SK-N-SH treated with all-trans-retinoic acid at 6 μM for 48 hours (cell line): ENCODE measurements at regions not wholly inside any gene's neighbourhood (a gene's known extent, or its start where the extent isn't known, plus 50 kb on each side); places are given as distances from the start of the nearest gene placed in this dataset.

ENCODE experiments used
- ATAC-seq: fragments of 200-7000 bp; cut with Tn5 transposase; 3 replicates; pipeline ENCODE4 v1.9.1; 2020; ENCODE audit warnings: mild to moderate bottlenecking, moderate library complexity
- ARNTL ChIP-seq: fragments of 450-650 bp; formaldehyde crosslinking; IDR thresholded peaks from 2 replicates; pipeline ENCODE4 v1.5.0; 2020; ENCODE audit warnings: low read depth, mild to moderate bottlenecking, moderate library complexity, borderline replicate concordance
- BACH2 ChIP-seq: fragments of 250-450 bp; sonication (Bioruptor Pico); IDR thresholded peaks from 2 replicates; pipeline ENCODE4 v1.9.0; 2021; ENCODE audit warnings: mild to moderate bottlenecking, borderline replicate concordance
- CSDC2 ChIP-seq: fragments of 250-450 bp; sonication (Bioruptor Pico); IDR thresholded peaks from 2 replicates; pipeline ENCODE4 v1.5.0; 2020; ENCODE audit warnings: mild to moderate bottlenecking, moderate library complexity
- ESRRG ChIP-seq: fragments of 250-450 bp; sonication (Bioruptor Pico); IDR thresholded peaks from 2 replicates; pipeline ENCODE4 v1.6.1; 2021; ENCODE audit warnings: mild to moderate bottlenecking
- GLIS3 ChIP-seq: fragments of 250-450 bp; sonication (Bioruptor Pico); IDR thresholded peaks from 2 replicates; pipeline ENCODE4 v1.5.0; 2020; ENCODE audit warnings: mild to moderate bottlenecking, moderate library complexity
- ISL1 ChIP-seq: fragments of 250-450 bp; sonication (Bioruptor Pico); IDR thresholded peaks from 2 replicates; pipeline ENCODE4 v2.1.2; 2022; ENCODE audit warnings: mild to moderate bottlenecking, moderate library complexity
- OSR1 ChIP-seq: fragments of 250-450 bp; sonication (Bioruptor Pico); IDR thresholded peaks from 2 replicates; pipeline ENCODE4 v1.8.0; 2022; ENCODE audit warnings: moderate library complexity, mild to moderate bottlenecking, inconsistent platforms
- PPARA ChIP-seq: fragments of 250-450 bp; sonication (Bioruptor Pico); IDR thresholded peaks from 2 replicates; pipeline ENCODE4 v1.5.0; 2020; ENCODE audit warnings: mild to moderate bottlenecking, borderline replicate concordance
- RARB ChIP-seq: fragments of 250-450 bp; sonication (Bioruptor Pico); IDR thresholded peaks from 2 replicates; pipeline ENCODE4 v1.8.0; 2021; ENCODE audit warnings: mild to moderate bottlenecking, moderate library complexity
- TCF4 ChIP-seq: fragments of 250-450 bp; sonication (Bioruptor Pico); IDR thresholded peaks from 2 replicates; pipeline ENCODE4 v1.8.0; 2021; ENCODE audit warnings: mild to moderate bottlenecking, moderate library complexity, borderline replicate concordance
- TOX ChIP-seq: fragments of 250-450 bp; sonication (Bioruptor Pico); IDR thresholded peaks from 2 replicates; pipeline ENCODE4 v1.8.0; 2021; ENCODE audit warnings: mild to moderate bottlenecking, moderate library complexity, borderline replicate concordance
- ZC3H10 ChIP-seq: fragments of 250-450 bp; sonication (Bioruptor Pico); IDR thresholded peaks from 2 replicates; pipeline ENCODE4 v1.5.1; 2021; ENCODE audit warnings: mild to moderate bottlenecking, moderate library complexity
- ZFP3 ChIP-seq: fragments of 250-450 bp; sonication (Bioruptor Pico); IDR thresholded peaks from 2 replicates; pipeline ENCODE4 v1.5.0; 2020; ENCODE audit warnings: mild to moderate bottlenecking, moderate library complexity
- ZFP30 ChIP-seq: fragments of 450-650 bp; formaldehyde crosslinking; IDR thresholded peaks from 2 replicates; pipeline ENCODE4 v1.5.0; 2022; ENCODE audit warnings: mild to moderate bottlenecking, moderate library complexity
- ZNF70 ChIP-seq: fragments of 450-650 bp; formaldehyde crosslinking; IDR thresholded peaks from 2 replicates; pipeline ENCODE4 v1.5.0; 2020; ENCODE audit warnings: mild to moderate bottlenecking, moderate library complexity
- ZNF8 ChIP-seq: fragments of 450-650 bp; formaldehyde crosslinking; IDR thresholded peaks from 2 replicates; pipeline ENCODE4 v1.5.0; 2020; ENCODE audit warnings: mild to moderate bottlenecking, moderate library complexity
- TF ChIP-seq, protein P1 (sequence below): fragments of 250-450 bp; sonication (Bioruptor Pico); IDR thresholded peaks from 2 replicates; pipeline ENCODE4 v1.5.1; 2020; ENCODE audit warnings: low read depth, mild to moderate bottlenecking, moderate library complexity
- TF ChIP-seq, protein P2 (sequence below): fragments of 250-450 bp; sonication (Bioruptor Pico); IDR thresholded peaks from 2 replicates; pipeline ENCODE4 v1.8.0; 2020; ENCODE audit warnings: mild to moderate bottlenecking, moderate library complexity, borderline replicate concordance
- TF ChIP-seq, protein P3 (sequence below): fragments of 250-450 bp; sonication (Bioruptor Pico); IDR thresholded peaks from 2 replicates; pipeline ENCODE4 v1.5.0; 2020; ENCODE audit warnings: mild to moderate bottlenecking, moderate library complexity
- TF ChIP-seq, protein P4 (sequence below): fragments of 250-450 bp; sonication (Bioruptor Pico); IDR thresholded peaks from 2 replicates; pipeline ENCODE4 v1.5.1; 2021; ENCODE audit warnings: mild to moderate bottlenecking, moderate library complexity
- TF ChIP-seq, protein P5 (sequence below): fragments of 250-450 bp; sonication (Bioruptor Pico); IDR thresholded peaks from 2 replicates; pipeline ENCODE4 v1.8.0; 2021; ENCODE audit warnings: low read depth, mild to moderate bottlenecking, moderate library complexity, borderline replicate concordance

DNA sequence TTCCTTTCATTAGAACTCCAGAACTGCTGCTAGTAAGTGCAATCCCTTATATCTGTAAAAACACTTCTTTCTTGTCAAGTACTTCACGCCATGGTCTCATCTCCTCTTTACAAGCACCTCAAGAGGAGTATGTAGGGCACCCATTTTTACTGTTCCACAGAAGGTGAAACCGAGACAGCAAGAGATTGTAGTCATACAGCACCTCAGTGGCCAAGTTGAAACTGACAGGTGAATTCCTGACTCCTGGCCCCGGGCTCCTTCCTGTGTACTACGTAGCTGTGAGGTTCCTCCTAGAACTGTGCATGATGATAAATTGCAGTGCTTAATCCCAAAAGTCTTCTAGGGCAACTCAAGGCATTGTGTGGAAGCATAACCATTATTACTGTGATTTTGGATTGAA, 131.5 kb upstream of the MEIS1 start (continued):
- TF ChIP-seq, protein P1, sequence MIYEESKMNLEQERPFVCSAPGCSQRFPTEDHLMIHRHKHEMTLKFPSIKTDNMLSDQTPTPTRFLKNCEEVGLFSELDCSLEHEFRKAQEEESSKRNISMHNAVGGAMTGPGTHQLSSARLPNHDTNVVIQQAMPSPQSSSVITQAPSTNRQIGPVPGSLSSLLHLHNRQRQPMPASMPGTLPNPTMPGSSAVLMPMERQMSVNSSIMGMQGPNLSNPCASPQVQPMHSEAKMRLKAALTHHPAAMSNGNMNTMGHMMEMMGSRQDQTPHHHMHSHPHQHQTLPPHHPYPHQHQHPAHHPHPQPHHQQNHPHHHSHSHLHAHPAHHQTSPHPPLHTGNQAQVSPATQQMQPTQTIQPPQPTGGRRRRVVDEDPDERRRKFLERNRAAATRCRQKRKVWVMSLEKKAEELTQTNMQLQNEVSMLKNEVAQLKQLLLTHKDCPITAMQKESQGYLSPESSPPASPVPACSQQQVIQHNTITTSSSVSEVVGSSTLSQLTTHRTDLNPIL (CRISPR knock-in tag): no peak
- TF ChIP-seq ZFP30 (no peak), ESRRG (CRISPR knock-in tag) (no peak)

DNA sequence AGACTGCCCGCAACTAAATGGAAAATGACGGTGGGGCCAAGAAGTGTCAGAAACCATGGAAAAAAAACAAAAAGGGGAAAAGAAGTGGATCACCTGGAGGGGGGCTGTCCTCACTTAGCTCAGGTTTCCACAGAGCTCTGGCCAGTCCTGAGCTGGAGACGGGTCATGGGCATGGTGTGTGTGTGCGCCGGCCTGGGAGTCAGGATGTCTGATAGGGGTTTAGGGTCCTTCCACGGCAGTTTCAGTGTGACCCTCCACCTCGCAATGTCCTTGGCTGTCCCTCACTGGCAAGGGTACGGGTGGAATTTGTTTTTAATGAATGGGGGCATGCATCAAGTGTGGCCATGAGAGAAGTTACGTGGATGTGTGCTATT, 133.2 kb upstream of the MEIS1 start:
- TF ChIP-seq ESRRG (CRISPR knock-in tag) (no peak), PPARA (CRISPR knock-in tag) (no peak), RARB (CRISPR knock-in tag) (no peak), TCF4 (CRISPR knock-in tag) (no peak), ZFP30 (no peak), ZNF70 (CRISPR knock-in tag) (no peak), ARNTL (CRISPR knock-in tag) (no peak), ZC3H10 (no peak), OSR1 (CRISPR knock-in tag) (no peak), TOX (CRISPR knock-in tag) (no peak), ZFP3 (no peak), BACH2 (CRISPR knock-in tag) (no peak), CSDC2 (no peak), ISL1 (CRISPR knock-in tag) (no peak), GLIS3 (CRISPR knock-in tag) (no peak)
- TF ChIP-seq, protein P2, sequence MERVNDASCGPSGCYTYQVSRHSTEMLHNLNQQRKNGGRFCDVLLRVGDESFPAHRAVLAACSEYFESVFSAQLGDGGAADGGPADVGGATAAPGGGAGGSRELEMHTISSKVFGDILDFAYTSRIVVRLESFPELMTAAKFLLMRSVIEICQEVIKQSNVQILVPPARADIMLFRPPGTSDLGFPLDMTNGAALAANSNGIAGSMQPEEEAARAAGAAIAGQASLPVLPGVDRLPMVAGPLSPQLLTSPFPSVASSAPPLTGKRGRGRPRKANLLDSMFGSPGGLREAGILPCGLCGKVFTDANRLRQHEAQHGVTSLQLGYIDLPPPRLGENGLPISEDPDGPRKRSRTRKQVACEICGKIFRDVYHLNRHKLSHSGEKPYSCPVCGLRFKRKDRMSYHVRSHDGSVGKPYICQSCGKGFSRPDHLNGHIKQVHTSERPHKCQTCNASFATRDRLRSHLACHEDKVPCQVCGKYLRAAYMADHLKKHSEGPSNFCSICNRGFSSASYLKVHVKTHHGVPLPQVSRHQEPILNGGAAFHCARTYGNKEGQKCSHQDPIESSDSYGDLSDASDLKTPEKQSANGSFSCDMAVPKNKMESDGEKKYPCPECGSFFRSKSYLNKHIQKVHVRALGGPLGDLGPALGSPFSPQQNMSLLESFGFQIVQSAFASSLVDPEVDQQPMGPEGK (CRISPR knock-in tag): no peak
- TF ChIP-seq, protein P3, sequence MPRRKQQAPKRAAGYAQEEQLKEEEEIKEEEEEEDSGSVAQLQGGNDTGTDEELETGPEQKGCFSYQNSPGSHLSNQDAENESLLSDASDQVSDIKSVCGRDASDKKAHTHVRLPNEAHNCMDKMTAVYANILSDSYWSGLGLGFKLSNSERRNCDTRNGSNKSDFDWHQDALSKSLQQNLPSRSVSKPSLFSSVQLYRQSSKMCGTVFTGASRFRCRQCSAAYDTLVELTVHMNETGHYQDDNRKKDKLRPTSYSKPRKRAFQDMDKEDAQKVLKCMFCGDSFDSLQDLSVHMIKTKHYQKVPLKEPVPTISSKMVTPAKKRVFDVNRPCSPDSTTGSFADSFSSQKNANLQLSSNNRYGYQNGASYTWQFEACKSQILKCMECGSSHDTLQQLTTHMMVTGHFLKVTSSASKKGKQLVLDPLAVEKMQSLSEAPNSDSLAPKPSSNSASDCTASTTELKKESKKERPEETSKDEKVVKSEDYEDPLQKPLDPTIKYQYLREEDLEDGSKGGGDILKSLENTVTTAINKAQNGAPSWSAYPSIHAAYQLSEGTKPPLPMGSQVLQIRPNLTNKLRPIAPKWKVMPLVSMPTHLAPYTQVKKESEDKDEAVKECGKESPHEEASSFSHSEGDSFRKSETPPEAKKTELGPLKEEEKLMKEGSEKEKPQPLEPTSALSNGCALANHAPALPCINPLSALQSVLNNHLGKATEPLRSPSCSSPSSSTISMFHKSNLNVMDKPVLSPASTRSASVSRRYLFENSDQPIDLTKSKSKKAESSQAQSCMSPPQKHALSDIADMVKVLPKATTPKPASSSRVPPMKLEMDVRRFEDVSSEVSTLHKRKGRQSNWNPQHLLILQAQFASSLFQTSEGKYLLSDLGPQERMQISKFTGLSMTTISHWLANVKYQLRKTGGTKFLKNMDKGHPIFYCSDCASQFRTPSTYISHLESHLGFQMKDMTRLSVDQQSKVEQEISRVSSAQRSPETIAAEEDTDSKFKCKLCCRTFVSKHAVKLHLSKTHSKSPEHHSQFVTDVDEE (CRISPR knock-in tag): no peak
- TF ChIP-seq, protein P4, sequence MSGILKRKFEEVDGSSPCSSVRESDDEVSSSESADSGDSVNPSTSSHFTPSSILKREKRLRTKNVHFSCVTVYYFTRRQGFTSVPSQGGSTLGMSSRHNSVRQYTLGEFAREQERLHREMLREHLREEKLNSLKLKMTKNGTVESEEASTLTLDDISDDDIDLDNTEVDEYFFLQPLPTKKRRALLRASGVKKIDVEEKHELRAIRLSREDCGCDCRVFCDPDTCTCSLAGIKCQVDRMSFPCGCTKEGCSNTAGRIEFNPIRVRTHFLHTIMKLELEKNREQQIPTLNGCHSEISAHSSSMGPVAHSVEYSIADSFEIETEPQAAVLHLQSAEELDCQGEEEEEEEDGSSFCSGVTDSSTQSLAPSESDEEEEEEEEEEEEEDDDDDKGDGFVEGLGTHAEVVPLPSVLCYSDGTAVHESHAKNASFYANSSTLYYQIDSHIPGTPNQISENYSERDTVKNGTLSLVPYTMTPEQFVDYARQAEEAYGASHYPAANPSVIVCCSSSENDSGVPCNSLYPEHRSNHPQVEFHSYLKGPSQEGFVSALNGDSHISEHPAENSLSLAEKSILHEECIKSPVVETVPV (CRISPR knock-in tag): no peak
- no peak for ATAC-seq

DNA sequence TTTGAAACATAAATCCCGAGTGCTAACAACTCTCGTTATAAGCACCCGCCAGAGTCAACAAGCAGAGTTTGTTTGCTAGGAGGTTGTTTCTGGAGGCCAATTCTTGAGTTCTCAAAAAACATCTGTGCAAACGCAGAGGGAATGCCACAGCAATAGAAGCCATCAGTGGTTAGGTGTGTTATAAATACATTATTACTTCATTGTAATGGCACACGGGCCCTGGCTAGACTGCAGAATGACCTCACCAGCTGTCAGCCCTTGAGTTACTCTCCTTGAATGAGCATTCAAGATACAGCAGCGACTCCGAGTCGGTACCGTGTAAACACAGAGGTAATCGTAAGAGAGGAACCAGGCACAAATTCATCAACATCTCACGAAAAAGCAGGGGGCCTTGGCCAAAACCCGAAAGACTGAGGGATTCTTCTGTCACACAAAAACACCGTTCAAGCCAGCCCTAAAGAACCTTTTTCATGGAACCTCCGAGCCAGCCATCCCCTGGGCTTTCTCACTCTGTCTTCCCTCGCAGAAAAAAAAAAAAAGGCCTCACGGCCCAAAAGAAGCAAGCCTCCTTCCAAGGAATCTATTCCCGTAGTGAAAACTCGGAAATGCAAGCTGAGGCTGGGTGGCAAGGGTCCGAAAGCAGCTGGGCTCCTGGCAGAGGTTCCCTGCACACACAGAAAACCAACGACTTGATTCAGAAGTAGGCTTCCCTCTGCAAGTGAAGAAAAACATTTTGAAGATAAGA, 133.7 kb upstream of the MEIS1 start:
- no peak for ATAC-seq
- TF ChIP-seq, protein P3 (CRISPR knock-in tag): no peak
- TF ChIP-seq, protein P5, sequence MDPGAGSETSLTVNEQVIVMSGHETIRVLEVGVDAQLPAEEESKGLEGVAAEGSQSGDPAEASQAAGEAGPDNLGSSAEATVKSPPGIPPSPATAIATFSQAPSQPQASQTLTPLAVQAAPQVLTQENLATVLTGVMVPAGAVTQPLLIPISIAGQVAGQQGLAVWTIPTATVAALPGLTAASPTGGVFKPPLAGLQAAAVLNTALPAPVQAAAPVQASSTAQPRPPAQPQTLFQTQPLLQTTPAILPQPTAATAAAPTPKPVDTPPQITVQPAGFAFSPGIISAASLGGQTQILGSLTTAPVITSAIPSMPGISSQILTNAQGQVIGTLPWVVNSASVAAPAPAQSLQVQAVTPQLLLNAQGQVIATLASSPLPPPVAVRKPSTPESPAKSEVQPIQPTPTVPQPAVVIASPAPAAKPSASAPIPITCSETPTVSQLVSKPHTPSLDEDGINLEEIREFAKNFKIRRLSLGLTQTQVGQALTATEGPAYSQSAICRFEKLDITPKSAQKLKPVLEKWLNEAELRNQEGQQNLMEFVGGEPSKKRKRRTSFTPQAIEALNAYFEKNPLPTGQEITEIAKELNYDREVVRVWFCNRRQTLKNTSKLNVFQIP (CRISPR knock-in tag): no peak
- TF ChIP-seq OSR1 (CRISPR knock-in tag): no peak
- no peak for TF ChIP-seq ZNF8 (CRISPR knock-in tag)
- no peak for TF ChIP-seq ARNTL (CRISPR knock-in tag)
- no peak for TF ChIP-seq PPARA (CRISPR knock-in tag)
- no peak for TF ChIP-seq BACH2 (CRISPR knock-in tag)
- TF ChIP-seq TOX (CRISPR knock-in tag): no peak
- no peak for TF ChIP-seq ISL1 (CRISPR knock-in tag)
- no peak for TF ChIP-seq ZFP3
